IMR-90 (cell line): ENCODE measurements at regions not wholly inside any gene's neighbourhood (a gene's known extent, or its start where the extent isn't known, plus 50 kb on each side); places are given as distances from the start of the nearest gene placed in this dataset.

Source experiments
- CEBPB ChIP-seq: IDR thresholded peaks from 2 replicates; pipeline ENCODE4 v1.6.1; 2012; ENCODE audit warnings: low read depth, low read length, improper control_type of control experiment
- MAZ ChIP-seq: IDR thresholded peaks from 2 replicates; pipeline ENCODE4 v1.6.1; 2012; ENCODE audit warnings: low read depth, mild to moderate bottlenecking, low read length, improper control_type of control experiment, moderate library complexity, borderline replicate concordance
- POLR2A ChIP-seq: IDR thresholded peaks from 2 replicates; pipeline ENCODE4 v1.6.1; 2012; ENCODE audit warnings: mild to moderate bottlenecking, low read depth, low read length
- RCOR1 ChIP-seq: IDR thresholded peaks from 2 replicates; pipeline ENCODE4 v1.6.1; 2012; ENCODE audit warnings: mild to moderate bottlenecking, low read length, improper control_type of control experiment; ENCODE audit not compliant: insufficient replicate concordance
- SMC3 ChIP-seq: fragments of 150-350 bp; IDR thresholded peaks from 2 replicates; pipeline ENCODE4 v1.6.1; 2016; ENCODE audit warnings: low read depth, mild to moderate bottlenecking, antibody characterized with exemption, low read length, moderate library complexity
- USF2 ChIP-seq: fragments of 150-350 bp; IDR thresholded peaks from 2 replicates; pipeline ENCODE4 v1.6.1; 2017; ENCODE audit warnings: mild to moderate bottlenecking, antibody characterized with exemption, low read length, low read depth
- TF ChIP-seq, protein P1 (sequence below): conservative IDR thresholded peaks from 2 replicates; pipeline ENCODE4 v1.5.1; 2012; ENCODE audit warnings: mild to moderate bottlenecking, low read depth, low read length, improper control_type of control experiment

DNA sequence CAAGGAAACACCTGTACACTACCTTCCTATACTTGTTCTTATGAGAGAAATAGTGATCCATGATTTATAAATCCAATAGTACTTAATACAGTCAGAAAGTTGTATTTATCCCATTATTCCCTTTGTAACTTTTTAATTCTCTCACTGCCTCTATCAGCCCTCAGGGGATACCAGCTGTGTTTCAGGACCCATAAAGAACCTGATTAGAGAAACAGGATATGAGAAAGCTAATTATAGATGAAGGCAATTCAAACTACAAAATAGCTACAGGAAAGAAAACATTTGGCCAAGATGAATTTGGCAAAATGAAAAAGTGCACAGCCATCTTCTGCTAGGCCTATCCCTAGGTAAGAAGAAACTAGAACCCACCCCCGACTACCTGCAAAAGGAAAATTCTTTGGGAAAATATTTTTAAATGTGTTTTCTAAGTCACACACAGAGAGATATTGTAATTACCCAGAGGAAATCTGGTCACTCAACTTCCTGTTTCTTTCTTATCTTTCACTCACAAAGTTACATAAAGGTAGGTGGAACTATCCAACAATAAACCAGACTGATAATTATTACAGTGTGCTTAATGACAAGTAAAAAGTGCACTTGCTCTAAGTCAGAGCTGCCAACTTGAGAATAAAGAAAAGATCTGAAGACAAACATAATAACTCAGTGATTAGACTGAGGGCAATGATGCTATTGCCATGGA lies 836.5 kb upstream of the HTR2C start:
- TF ChIP-seq, protein P1, sequence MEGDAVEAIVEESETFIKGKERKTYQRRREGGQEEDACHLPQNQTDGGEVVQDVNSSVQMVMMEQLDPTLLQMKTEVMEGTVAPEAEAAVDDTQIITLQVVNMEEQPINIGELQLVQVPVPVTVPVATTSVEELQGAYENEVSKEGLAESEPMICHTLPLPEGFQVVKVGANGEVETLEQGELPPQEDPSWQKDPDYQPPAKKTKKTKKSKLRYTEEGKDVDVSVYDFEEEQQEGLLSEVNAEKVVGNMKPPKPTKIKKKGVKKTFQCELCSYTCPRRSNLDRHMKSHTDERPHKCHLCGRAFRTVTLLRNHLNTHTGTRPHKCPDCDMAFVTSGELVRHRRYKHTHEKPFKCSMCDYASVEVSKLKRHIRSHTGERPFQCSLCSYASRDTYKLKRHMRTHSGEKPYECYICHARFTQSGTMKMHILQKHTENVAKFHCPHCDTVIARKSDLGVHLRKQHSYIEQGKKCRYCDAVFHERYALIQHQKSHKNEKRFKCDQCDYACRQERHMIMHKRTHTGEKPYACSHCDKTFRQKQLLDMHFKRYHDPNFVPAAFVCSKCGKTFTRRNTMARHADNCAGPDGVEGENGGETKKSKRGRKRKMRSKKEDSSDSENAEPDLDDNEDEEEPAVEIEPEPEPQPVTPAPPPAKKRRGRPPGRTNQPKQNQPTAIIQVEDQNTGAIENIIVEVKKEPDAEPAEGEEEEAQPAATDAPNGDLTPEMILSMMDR, result no peak
- TF ChIP-seq SMC3 (no peak), USF2 (no peak), CEBPB (no peak), RCOR1 (no peak), MAZ (no peak), POLR2A (no peak)
